Kidney (tissue), 13 donors: ENCODE measurements at regions not wholly inside any gene's neighbourhood (a gene's known extent, or its start where the extent isn't known, plus 50 kb on each side); places are given as distances from the start of the nearest gene placed in this dataset.

Experiments
- DNase-seq, 5 donors: peaks; one replicate each; pipeline ENCODE4 v3.0.0-alpha.2; 2013 to 2020
- FAIRE-seq: peaks from 2 replicates; lab custom pipeline; 2012; peaks lifted over from hg19 to GRCh38; lab: Jason Lieb, UNC
- H3K27ac ChIP-seq, 2 donors: one replicate each; pipeline ENCODE4 v1.7.0; 2013; ENCODE audit warnings: low read depth in 2 of 2, low read length in 2 of 2, inconsistent platforms in 1 of 2
- H3K27me3 ChIP-seq: one replicate; pipeline ENCODE4 v1.7.1; 2013; ENCODE audit warnings: low read length, inconsistent platforms; ENCODE audit not compliant: control insufficient read depth, insufficient read depth
- H3K36me3 ChIP-seq, 3 donors: one replicate each; pipeline versions ENCODE4 v1.7.0 to v1.7.1; 2013; ENCODE audit warnings: low read length in 3 of 3, control low read depth in 1 of 3, inconsistent platforms in 1 of 3; ENCODE audit not compliant: insufficient read depth in 3 of 3, control insufficient read depth in 2 of 3
- H3K4me1 ChIP-seq, 3 donors: one replicate each; pipeline versions ENCODE4 v1.7.0 to v1.7.1; 2013; ENCODE audit warnings: low read length in 3 of 3, inconsistent platforms in 1 of 3, low read depth in 1 of 3; ENCODE audit not compliant: control insufficient read depth in 2 of 3, insufficient read depth in 2 of 3
- H3K4me3 ChIP-seq, 3 donors: one replicate each; pipeline versions ENCODE4 v1.7.0 to v1.8.1; 2013; ENCODE audit warnings: low read length in 3 of 3, control low read depth in 1 of 3, inconsistent platforms in 1 of 3
- H3K9ac ChIP-seq, 3 donors: one replicate each; pipeline versions ENCODE4 v1.7.0 to v1.7.1; 2013; ENCODE audit warnings: low read length in 3 of 3, control low read depth in 1 of 3, inconsistent platforms in 1 of 3
- H3K9me3 ChIP-seq, 3 donors: one replicate each; pipeline versions ENCODE4 v1.7.0 to v1.7.1; 2013; ENCODE audit warnings: low read length in 3 of 3, control low read depth in 1 of 3, inconsistent platforms in 1 of 3; ENCODE audit not compliant: control insufficient read depth in 2 of 3, insufficient read depth in 1 of 3
- intact Hi-C: fragments of 100-400 bp; cut with DNase I; formaldehyde crosslinking; loops from one replicate; pipeline ENCODE4 v1.11.1; 2022
- TF ChIP-seq, protein P1 (sequence below): IDR thresholded peaks from 3 replicates; pipeline ENCODE4 v1.5.1; 2012; ENCODE audit warnings: mild to moderate bottlenecking, moderate library complexity, borderline replicate concordance; ENCODE audit not compliant: insufficient read depth; ENCODE audit errors: extremely low read depth
- donor health status: control.
- donor health status: control.
- donor health status: control.
- donor health status: control.
- donor health status: control.
- donor health status: DM: yes; HTN: yes; CAD: no.
- donor health status: Normal renal cell carcinoma (clear cell type).

DNA sequence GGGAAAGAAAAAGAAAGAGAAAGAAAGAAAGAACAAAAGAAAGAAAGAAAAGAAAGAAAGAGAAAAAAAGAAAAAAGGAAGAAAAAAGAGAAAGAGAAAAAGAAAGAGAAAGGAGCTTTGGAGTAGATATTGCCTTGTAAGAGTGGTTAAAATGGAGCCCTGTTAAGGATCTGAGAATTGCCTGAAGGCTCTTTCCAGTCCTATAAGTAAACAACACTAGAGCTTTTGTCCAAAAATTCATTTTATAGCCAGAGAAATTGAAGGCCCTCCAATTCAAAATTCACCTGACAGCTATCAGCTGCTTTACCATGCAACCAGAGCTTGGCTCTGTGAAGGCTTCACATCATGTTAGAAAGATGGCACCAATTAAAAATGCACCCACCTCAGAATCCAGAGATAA, 102.1 kb upstream of the FRMD4B start:
- peaks cover 0 to 4% (median 0%) of the 10 kb centered on the region in 3 donors for H3K9me3 ChIP-seq
- no peak overlapping the region for H3K4me3 ChIP-seq
- no peak overlapping the region for H3K9ac ChIP-seq
- no peaks in the 10 kb centered on the region for H3K4me1 ChIP-seq
- TF ChIP-seq, protein P1, sequence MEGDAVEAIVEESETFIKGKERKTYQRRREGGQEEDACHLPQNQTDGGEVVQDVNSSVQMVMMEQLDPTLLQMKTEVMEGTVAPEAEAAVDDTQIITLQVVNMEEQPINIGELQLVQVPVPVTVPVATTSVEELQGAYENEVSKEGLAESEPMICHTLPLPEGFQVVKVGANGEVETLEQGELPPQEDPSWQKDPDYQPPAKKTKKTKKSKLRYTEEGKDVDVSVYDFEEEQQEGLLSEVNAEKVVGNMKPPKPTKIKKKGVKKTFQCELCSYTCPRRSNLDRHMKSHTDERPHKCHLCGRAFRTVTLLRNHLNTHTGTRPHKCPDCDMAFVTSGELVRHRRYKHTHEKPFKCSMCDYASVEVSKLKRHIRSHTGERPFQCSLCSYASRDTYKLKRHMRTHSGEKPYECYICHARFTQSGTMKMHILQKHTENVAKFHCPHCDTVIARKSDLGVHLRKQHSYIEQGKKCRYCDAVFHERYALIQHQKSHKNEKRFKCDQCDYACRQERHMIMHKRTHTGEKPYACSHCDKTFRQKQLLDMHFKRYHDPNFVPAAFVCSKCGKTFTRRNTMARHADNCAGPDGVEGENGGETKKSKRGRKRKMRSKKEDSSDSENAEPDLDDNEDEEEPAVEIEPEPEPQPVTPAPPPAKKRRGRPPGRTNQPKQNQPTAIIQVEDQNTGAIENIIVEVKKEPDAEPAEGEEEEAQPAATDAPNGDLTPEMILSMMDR: no peak
- DNase-seq: no peak
- no peak overlapping the region for H3K27ac ChIP-seq
- H3K36me3 ChIP-seq: no peaks in the 10 kb centered on the region
- no peak for FAIRE-seq
- intact Hi-C loops: no loop called here
- H3K27me3 ChIP-seq: no peaks in the 10 kb centered on the region

DNA sequence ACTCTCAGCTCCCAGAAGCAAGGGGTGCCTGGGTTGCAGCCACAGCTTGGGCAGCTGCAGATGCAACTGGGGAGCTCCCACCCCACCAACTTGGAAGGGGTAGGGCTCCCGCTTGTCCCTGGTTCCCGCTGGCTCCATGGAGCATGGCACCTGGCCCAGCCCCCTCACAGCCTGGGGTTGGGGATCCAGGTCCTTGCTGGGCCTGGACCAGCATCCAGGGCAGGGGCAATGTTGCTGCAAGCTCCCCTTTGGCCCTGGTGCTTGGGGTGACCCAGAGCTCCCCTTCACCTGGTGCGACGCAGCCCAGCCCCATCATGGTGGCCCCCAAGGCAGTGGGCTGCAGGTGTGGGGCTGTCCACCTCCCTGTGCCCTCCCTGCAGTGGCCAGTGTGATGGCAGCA, 99.6 kb upstream of the FRMD4B start:
- Histone ChIP-seq H3K9me3 (peaks cover 0 to 4% (median 0%) of the 10 kb centered on the region in 3 donors), H3K4me3 (no peak overlapping the region), H3K4me1 (no peaks in the 10 kb centered on the region), H3K27ac (no peak overlapping the region), H3K27me3 (no peaks in the 10 kb centered on the region), H3K9ac (no peak overlapping the region), H3K36me3 (no peaks in the 10 kb centered on the region)
- FAIRE-seq: no peak
- intact Hi-C loops: no loop called here
- TF ChIP-seq, protein P1: no peak
- peak in 1 of 5 donors; percentile 59 for DNase-seq

DNA sequence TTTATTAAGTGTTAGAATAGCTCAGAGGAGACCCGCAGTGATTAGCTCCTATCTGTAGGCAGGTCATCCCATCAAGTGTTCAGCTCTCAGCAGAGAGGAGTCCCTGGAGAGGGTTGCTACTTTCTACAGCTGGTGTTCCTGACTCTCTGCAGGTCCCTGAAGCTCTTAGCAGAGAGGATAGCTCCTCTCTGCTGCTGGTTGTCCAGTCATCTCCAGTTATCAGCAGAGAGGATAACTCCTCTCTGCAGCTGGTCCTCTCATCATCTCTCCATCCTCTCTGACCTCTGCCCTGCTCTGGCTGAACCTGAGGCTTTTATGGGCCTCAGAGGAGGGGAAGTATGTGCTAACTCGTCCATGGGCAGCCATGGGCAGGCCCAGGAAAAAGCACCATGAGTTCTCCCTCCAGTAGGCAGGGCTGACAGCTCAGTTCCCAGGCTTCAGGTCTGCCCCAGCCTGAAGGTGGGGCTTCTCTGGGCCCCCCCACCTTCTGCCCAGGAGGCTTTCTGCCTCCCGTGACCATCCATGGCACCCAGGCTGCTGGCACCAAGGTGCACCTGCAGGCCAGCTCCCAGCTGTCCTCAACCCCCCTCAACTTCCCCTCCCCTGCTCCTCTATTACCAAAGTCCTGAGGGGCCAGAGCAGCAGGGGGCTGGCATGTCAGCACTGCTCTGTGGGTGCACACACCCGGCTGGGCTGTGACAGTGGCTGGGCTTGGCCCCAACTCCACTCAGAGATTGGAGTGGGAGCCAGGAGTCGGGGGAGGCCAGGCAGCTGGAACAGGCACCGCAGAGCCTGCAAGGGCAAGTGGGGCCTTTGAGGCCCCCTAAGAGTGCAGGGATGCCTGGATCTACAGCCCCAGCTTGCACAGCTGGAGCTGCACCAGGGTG, 98.9 kb upstream of the FRMD4B start:
- Histone ChIP-seq H3K9ac (no peak overlapping the region), H3K4me1 (no peaks in the 10 kb centered on the region), H3K4me3 (no peak overlapping the region), H3K27me3 (no peaks in the 10 kb centered on the region), H3K27ac (no peak overlapping the region), H3K36me3 (no peaks in the 10 kb centered on the region), H3K9me3 (peaks cover 0 to 4% (median 0%) of the 10 kb centered on the region in 3 donors)
- intact Hi-C loops: no loop called here
- FAIRE-seq (no peak), DNase-seq (peak in 1 of 5 donors; percentile 59)
- TF ChIP-seq, protein P1: no peak
